GM23338 (cell line): ENCODE measurements at regions not wholly inside any gene's neighbourhood (a gene's known extent, or its start where the extent isn't known, plus 50 kb on each side); places are given as distances from the start of the nearest gene placed in this dataset.

ENCODE experiments used
- ATAC-seq: fragments of 200-7000 bp; cut with Tn5 transposase; 3 replicates; pipeline ENCODE4 v1.9.1; 2020
- DNase-seq: peaks from one replicate; pipeline ENCODE4 v3.0.0-alpha.2; 2015; ENCODE audit warnings: low spot score
- H2AFZ ChIP-seq: fragments of 200-600 bp; sonication (generic); 2 replicates; pipeline ENCODE4 v1.8.0; 2016; ENCODE audit warnings: antibody characterized with exemption, mild to moderate bottlenecking, moderate library complexity
- H3F3A ChIP-seq: fragments of 200-600 bp; sonication (generic); replicated peaks from 2 replicates; pipeline ENCODE4 v1.8.0; 2017; ENCODE audit warnings: antibody characterized with exemption, mixed run types, low read depth
- H3K27ac ChIP-seq: fragments of 200-600 bp; sonication (generic); 2 replicates; pipeline ENCODE4 v1.6.1; 2016; ENCODE audit warnings: low read depth
- H3K27me3 ChIP-seq: fragments of 200-600 bp; sonication (generic); 2 replicates; pipeline ENCODE4 v1.8.0; 2016; ENCODE audit warnings: mild to moderate bottlenecking, mixed run types, moderate library complexity; ENCODE audit not compliant: insufficient read depth
- H3K36me3 ChIP-seq: fragments of 200-600 bp; sonication (generic); 2 replicates; pipeline ENCODE4 v1.8.0; 2016; ENCODE audit warnings: mild to moderate bottlenecking; ENCODE audit not compliant: insufficient read depth
- H3K4me1 ChIP-seq: fragments of 200-600 bp; sonication (generic); 2 replicates; pipeline ENCODE4 v1.8.0; 2016; ENCODE audit warnings: mild to moderate bottlenecking, moderate library complexity; ENCODE audit not compliant: insufficient read depth
- H3K4me2 ChIP-seq: fragments of 200-600 bp; sonication (generic); 2 replicates; pipeline ENCODE4 v1.7.1; 2017; ENCODE audit warnings: mixed run types
- H3K4me3 ChIP-seq: fragments of 200-600 bp; sonication (generic); 2 replicates; pipeline ENCODE4 v1.6.1; 2016; ENCODE audit warnings: mixed run types
- H3K79me2 ChIP-seq: fragments of 200-600 bp; sonication (generic); replicated peaks from 2 replicates; pipeline ENCODE4 v1.8.0; 2017; ENCODE audit warnings: mild to moderate bottlenecking; ENCODE audit not compliant: insufficient read depth
- H3K9me2 ChIP-seq: fragments of 200-600 bp; sonication (generic); 2 replicates; pipeline ENCODE4 v1.8.0; 2017; ENCODE audit not compliant: insufficient read depth
- H4K20me1 ChIP-seq: fragments of 200-600 bp; sonication (generic); replicated peaks from 2 replicates; pipeline ENCODE4 v1.8.0; 2017; ENCODE audit warnings: mild to moderate bottlenecking; ENCODE audit not compliant: insufficient read depth
- H3K27ac Mint-ChIP-seq: 2 replicates; pipeline ENCODE4 v1.8.0; 2020; ENCODE audit warnings: inconsistent platforms, mild to moderate bottlenecking, moderate library complexity, mixed read lengths
- H3K27me3 Mint-ChIP-seq: 3 replicates; pipeline ENCODE4 v1.8.0; 2022; ENCODE audit warnings: low read depth, mild to moderate bottlenecking, moderate library complexity, mixed read lengths, inconsistent platforms; ENCODE audit not compliant: insufficient read depth, poor library complexity
- H3K36me3 Mint-ChIP-seq: 3 replicates; pipeline ENCODE4 v1.8.0; 2021; ENCODE audit warnings: low read depth, mild to moderate bottlenecking, inconsistent platforms, moderate library complexity, mixed read lengths
- H3K4me1 Mint-ChIP-seq: 3 replicates; pipeline ENCODE4 v1.8.0; 2020; ENCODE audit warnings: mild to moderate bottlenecking, inconsistent platforms, mixed read lengths
- H3K4me3 Mint-ChIP-seq: 3 replicates; pipeline ENCODE4 v1.8.0; 2021; ENCODE audit warnings: moderate library complexity, mild to moderate bottlenecking, inconsistent platforms, mixed read lengths
- H3K9me3 Mint-ChIP-seq: 3 replicates; pipeline ENCODE4 v1.8.0; 2020; ENCODE audit warnings: moderate library complexity, mild to moderate bottlenecking, inconsistent platforms, mixed read lengths
- CREB1 ChIP-seq: fragments of 250-450 bp; sonication (Bioruptor Pico); IDR thresholded peaks from 2 replicates; pipeline ENCODE4 v1.5.0; 2020; ENCODE audit warnings: low read depth, mild to moderate bottlenecking, moderate library complexity
- CTCF ChIP-seq, 2 experiments: fragments of 200-600 bp in 1 of 2; sonication (generic) in 1 of 2; conservative IDR thresholded peaks; 2 replicates each; pipeline versions ENCODE4 v1.5.1 to v1.6.1; 2016 to 2017; ENCODE audit warnings: antibody characterized with exemption in 2 of 2, low read depth in 2 of 2, mild to moderate bottlenecking in 2 of 2, moderate library complexity in 1 of 2
- ETS1 ChIP-seq: IDR thresholded peaks from 2 replicates; pipeline ENCODE4 v1.6.1; 2016; ENCODE audit warnings: antibody characterized with exemption
- EZH2 ChIP-seq: fragments of 200-600 bp; sonication (generic); IDR thresholded peaks from one replicate; pipeline ENCODE4 v1.8.0; 2017; ENCODE audit warnings: antibody characterized with exemption, mild to moderate bottlenecking, low read depth; ENCODE audit not compliant: unreplicated experiment
- EZH2phosphoT487 ChIP-seq: fragments of 200-600 bp; sonication (generic); IDR thresholded peaks from one replicate; pipeline ENCODE4 v1.8.1; 2018; ENCODE audit warnings: antibody characterized with exemption; ENCODE audit not compliant: unreplicated experiment
- NANOG ChIP-seq: IDR thresholded peaks from 2 replicates; pipeline ENCODE4 v1.6.1; 2016; ENCODE audit warnings: antibody characterized with exemption, borderline replicate concordance
- POLR2AphosphoS5 ChIP-seq: IDR thresholded peaks from 2 replicates; pipeline ENCODE4 v1.6.1; 2016; ENCODE audit warnings: antibody characterized with exemption, low read depth
- REST ChIP-seq: IDR thresholded peaks from one replicate; pipeline ENCODE4 v1.6.1; 2018; ENCODE audit warnings: antibody characterized with exemption; ENCODE audit not compliant: unreplicated experiment
- ZNF114 ChIP-seq: fragments of 250-450 bp; sonication (Bioruptor Pico); IDR thresholded peaks from 2 replicates; pipeline ENCODE4 v1.5.0; 2020; ENCODE audit warnings: mild to moderate bottlenecking, moderate library complexity
- ZNF331 ChIP-seq: fragments of 250-450 bp; sonication (Bioruptor Pico); IDR thresholded peaks from 2 replicates; pipeline ENCODE4 v1.5.0; 2020; ENCODE audit warnings: low read depth, mild to moderate bottlenecking, moderate library complexity
- ZNF462 ChIP-seq: fragments of 250-450 bp; sonication (Bioruptor Pico); IDR thresholded peaks from 2 replicates; pipeline ENCODE4 v1.5.0; 2020; ENCODE audit warnings: mild to moderate bottlenecking, moderate library complexity

GRCh38 chr2:37507703-37508102, 163.3 kb downstream of the QPCT start (continued):
- TF ChIP-seq ZNF462 = no peak
- TF ChIP-seq CREB1 (CRISPR knock-in tag) = no peak
- TF ChIP-seq ZNF331 = no peak
- no peak for TF ChIP-seq ZNF114
- no peak for TF ChIP-seq POLR2AphosphoS5

GRCh38 chr2:37512971-37513370, 158.5 kb downstream of the CDC42EP3 start:
- Histone ChIP-seq H2AFZ (no peak overlapping the region), H3K36me3 (no peaks in the 10 kb centered on the region), H4K20me1 (no peaks in the 10 kb centered on the region; the same call in 1 of the 2 replicates), H3F3A (no peaks in the 10 kb centered on the region), H3K4me3 (no peak overlapping the region), H3K27ac (no peak overlapping the region), H3K27me3 (no peaks in the 10 kb centered on the region), H3K79me2 (no peaks in the 10 kb centered on the region), H3K4me1 (no peaks in the 10 kb centered on the region), H3K9me2 (no peaks in the 10 kb centered on the region), H3K4me2 (no peak overlapping the region)
- ATAC-seq = no peak
- Mint-ChIP-seq H3K4me1 (no peaks in the 10 kb centered on the region; the same call in 1 of the 3 replicates), H3K27me3 (peaks cover 4% of the 10 kb centered on the region), H3K4me3 (no peak overlapping the region), H3K27ac (no peak overlapping the region), H3K36me3 (no peaks in the 10 kb centered on the region), H3K9me3 (no peaks in the 10 kb centered on the region; the same call in 2 of the 3 replicates)
- DNase-seq = no peak
- TF ChIP-seq ZNF114 (no peak), NANOG (no peak), EZH2 (no peak), REST (no peak), POLR2AphosphoS5 (no peak), ETS1 (no peak), CREB1 (CRISPR knock-in tag) (no peak), EZH2phosphoT487 (no peak), CTCF (conservative IDR thresholded peaks at IDR 0.05; ENCODE audit: low read depth in 2 of 2) (no peak)
